GM21390 (cell line): ENCODE measurements at regions not wholly inside any gene's neighbourhood (a gene's known extent, or its start where the extent isn't known, plus 50 kb on each side); places are given as distances from the start of the nearest gene placed in this dataset.
"Not testable (repeated sequence)": the region's sequence is repeated elsewhere in the genome, so short reads cannot be mapped to it uniquely, and the experiment has no call there.

Experiments
- ATAC-seq: cut with Tn5 transposase; IDR thresholded peaks from one replicate; pipeline ENCODE4 v1.9.1; 2021; ENCODE audit not compliant: unreplicated experiment

GRCh38 chr4:170853422-170854021, 763.8 kb upstream of the AADAT start:
- ATAC-seq = peak; percentile 89

GRCh38 chr4:170849969-170850368, 760.2 kb upstream of the AADAT start:
- peak; percentile 51 for ATAC-seq

- ATAC-seq = no peak
Observed at GRCh38 chr4:170827562-170828274, 738.0 kb upstream of the AADAT start.

GRCh38 chr4:170818786-170819185, 729.0 kb upstream of the AADAT start:
- no peak for ATAC-seq

- no peak for ATAC-seq
Observed at GRCh38 chr4:170805352-170805751, 715.6 kb upstream of the AADAT start.

GRCh38 chr4:170804930-170805329, 715.2 kb upstream of the AADAT start:
- ATAC-seq = no peak

GRCh38 chr4:170803492-170803891, 713.7 kb upstream of the AADAT start:
- ATAC-seq = no peak

GRCh38 chr4:170801771-170802170, 712.0 kb upstream of the AADAT start:
- no peak for ATAC-seq

- no peak for ATAC-seq
Observed at GRCh38 chr4:170794525-170794924, 704.8 kb upstream of the AADAT start.

GRCh38 chr4:170788540-170789051, 698.8 kb upstream of the AADAT start:
- ATAC-seq = not testable (repeated sequence)

- ATAC-seq = no peak
Observed at GRCh38 chr4:170777663-170778062, 687.9 kb upstream of the AADAT start.

GRCh38 chr4:170776983-170777382, 687.2 kb upstream of the AADAT start:
- ATAC-seq = no peak

- no peak for ATAC-seq
Observed at GRCh38 chr4:170775851-170776250, 686.1 kb upstream of the AADAT start.

GRCh38 chr4:170773709-170774273, 684.0 kb upstream of the AADAT start:
- no peak for ATAC-seq

- ATAC-seq = no peak
Observed at GRCh38 chr4:170772429-170772828, 682.7 kb upstream of the AADAT start.

- ATAC-seq = no peak
Observed at GRCh38 chr4:170770664-170771063, 680.9 kb upstream of the AADAT start.

GRCh38 chr4:170769862-170770261, 680.1 kb upstream of the AADAT start:
- ATAC-seq = no peak

GRCh38 chr4:170758988-170759387, 669.2 kb upstream of the AADAT start:
- ATAC-seq = no peak

GRCh38 chr4:170750519-170750918, 660.8 kb upstream of the AADAT start:
- no peak for ATAC-seq

GRCh38 chr4:170748975-170749374, 659.2 kb upstream of the AADAT start:
- no peak for ATAC-seq

GRCh38 chr4:170743633-170744032, 653.9 kb upstream of the AADAT start:
- no peak for ATAC-seq

GRCh38 chr4:170741856-170742255, 652.1 kb upstream of the AADAT start:
- ATAC-seq = no peak
